ENCODE measurements at regions not wholly inside any gene's neighbourhood (a gene's known extent, or its start where the extent isn't known, plus 50 kb on each side); places are given as distances from the start of the nearest gene placed in this dataset.

DNA sequence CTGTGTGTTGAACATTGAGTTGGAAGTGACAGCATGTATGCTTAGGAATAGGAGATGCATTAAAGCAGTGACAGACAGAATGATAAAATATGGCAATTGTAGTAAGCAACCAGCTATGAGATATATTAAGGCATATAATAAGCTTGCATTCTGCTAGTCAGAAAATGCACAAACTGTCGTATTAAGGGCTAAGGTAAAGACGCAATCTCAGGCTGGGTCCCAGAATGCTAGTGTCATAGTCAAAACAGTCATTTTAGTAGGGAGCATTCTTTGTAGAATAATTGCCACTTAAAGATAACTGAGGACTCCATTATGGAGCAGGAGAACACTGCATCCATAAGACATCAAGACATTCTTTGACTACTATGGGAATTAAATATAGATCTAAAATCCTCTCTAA, 1369.7 kb upstream of the C9orf72 start (continued):
- TF ChIP-seq, protein P1, sequence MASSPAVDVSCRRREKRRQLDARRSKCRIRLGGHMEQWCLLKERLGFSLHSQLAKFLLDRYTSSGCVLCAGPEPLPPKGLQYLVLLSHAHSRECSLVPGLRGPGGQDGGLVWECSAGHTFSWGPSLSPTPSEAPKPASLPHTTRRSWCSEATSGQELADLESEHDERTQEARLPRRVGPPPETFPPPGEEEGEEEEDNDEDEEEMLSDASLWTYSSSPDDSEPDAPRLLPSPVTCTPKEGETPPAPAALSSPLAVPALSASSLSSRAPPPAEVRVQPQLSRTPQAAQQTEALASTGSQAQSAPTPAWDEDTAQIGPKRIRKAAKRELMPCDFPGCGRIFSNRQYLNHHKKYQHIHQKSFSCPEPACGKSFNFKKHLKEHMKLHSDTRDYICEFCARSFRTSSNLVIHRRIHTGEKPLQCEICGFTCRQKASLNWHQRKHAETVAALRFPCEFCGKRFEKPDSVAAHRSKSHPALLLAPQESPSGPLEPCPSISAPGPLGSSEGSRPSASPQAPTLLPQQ (tag by site-specific recombination; IDR thresholded peaks at IDR 0.05), result no peak
- no peak for TF ChIP-seq ZNF239 (tag by site-specific recombination; IDR thresholded peaks at IDR 0.05)
- no peak for TF ChIP-seq ZNF274 (IDR thresholded peaks at IDR 0.05; ENCODE audit: low read length)
- TF ChIP-seq ZNF274 (tag by site-specific recombination; IDR thresholded peaks at IDR 0.05; ENCODE audit: borderline replicate concordance), result no peak
- TF ChIP-seq, protein P2, sequence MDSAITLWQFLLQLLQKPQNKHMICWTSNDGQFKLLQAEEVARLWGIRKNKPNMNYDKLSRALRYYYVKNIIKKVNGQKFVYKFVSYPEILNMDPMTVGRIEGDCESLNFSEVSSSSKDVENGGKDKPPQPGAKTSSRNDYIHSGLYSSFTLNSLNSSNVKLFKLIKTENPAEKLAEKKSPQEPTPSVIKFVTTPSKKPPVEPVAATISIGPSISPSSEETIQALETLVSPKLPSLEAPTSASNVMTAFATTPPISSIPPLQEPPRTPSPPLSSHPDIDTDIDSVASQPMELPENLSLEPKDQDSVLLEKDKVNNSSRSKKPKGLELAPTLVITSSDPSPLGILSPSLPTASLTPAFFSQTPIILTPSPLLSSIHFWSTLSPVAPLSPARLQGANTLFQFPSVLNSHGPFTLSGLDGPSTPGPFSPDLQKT (IDR thresholded peaks at IDR 0.05; ENCODE audit: borderline replicate concordance, low read depth, low read length), result no peak
- TF ChIP-seq, protein P3, sequence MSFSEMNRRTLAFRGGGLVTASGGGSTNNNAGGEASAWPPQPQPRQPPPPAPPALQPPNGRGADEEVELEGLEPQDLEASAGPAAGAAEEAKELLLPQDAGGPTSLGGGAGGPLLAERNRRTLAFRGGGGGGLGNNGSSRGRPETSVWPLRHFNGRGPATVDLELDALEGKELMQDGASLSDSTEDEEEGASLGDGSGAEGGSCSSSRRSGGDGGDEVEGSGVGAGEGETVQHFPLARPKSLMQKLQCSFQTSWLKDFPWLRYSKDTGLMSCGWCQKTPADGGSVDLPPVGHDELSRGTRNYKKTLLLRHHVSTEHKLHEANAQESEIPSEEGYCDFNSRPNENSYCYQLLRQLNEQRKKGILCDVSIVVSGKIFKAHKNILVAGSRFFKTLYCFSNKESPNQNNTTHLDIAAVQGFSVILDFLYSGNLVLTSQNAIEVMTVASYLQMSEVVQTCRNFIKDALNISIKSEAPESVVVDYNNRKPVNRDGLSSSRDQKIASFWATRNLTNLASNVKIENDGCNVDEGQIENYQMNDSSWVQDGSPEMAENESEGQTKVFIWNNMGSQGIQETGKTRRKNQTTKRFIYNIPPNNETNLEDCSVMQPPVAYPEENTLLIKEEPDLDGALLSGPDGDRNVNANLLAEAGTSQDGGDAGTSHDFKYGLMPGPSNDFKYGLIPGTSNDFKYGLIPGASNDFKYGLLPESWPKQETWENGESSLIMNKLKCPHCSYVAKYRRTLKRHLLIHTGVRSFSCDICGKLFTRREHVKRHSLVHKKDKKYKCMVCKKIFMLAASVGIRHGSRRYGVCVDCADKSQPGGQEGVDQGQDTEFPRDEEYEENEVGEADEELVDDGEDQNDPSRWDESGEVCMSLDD (tag by site-specific recombination; IDR thresholded peaks at IDR 0.05), result no peak
- no peak for TF ChIP-seq ZNF16 (tag by site-specific recombination; IDR thresholded peaks at IDR 0.05; ENCODE audit: low read depth)
- TF ChIP-seq ZBTB20 (tag by site-specific recombination; IDR thresholded peaks at IDR 0.05), result no peak
- TF ChIP-seq ZNF561 (tag by site-specific recombination; IDR thresholded peaks at IDR 0.05; ENCODE audit: borderline replicate concordance), result no peak
- TF ChIP-seq, protein P4, sequence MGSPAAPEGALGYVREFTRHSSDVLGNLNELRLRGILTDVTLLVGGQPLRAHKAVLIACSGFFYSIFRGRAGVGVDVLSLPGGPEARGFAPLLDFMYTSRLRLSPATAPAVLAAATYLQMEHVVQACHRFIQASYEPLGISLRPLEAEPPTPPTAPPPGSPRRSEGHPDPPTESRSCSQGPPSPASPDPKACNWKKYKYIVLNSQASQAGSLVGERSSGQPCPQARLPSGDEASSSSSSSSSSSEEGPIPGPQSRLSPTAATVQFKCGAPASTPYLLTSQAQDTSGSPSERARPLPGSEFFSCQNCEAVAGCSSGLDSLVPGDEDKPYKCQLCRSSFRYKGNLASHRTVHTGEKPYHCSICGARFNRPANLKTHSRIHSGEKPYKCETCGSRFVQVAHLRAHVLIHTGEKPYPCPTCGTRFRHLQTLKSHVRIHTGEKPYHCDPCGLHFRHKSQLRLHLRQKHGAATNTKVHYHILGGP (tag by site-specific recombination; IDR thresholded peaks at IDR 0.05), result no peak
- no peak for TF ChIP-seq MZF1 (tag by site-specific recombination; IDR thresholded peaks at IDR 0.05; ENCODE audit: borderline replicate concordance)
- no peak for TF ChIP-seq ZNF514 (tag by site-specific recombination; IDR thresholded peaks at IDR 0.05)
- TF ChIP-seq ZNF658 (tag by site-specific recombination; IDR thresholded peaks at IDR 0.05), result no peak
- TF ChIP-seq ZNF202 (tag by site-specific recombination; IDR thresholded peaks at IDR 0.05; ENCODE audit: borderline replicate concordance), result no peak
- no peak for TF ChIP-seq EGR2 (tag by site-specific recombination; IDR thresholded peaks at IDR 0.05; ENCODE audit: low read depth)
- TF ChIP-seq, protein P5, sequence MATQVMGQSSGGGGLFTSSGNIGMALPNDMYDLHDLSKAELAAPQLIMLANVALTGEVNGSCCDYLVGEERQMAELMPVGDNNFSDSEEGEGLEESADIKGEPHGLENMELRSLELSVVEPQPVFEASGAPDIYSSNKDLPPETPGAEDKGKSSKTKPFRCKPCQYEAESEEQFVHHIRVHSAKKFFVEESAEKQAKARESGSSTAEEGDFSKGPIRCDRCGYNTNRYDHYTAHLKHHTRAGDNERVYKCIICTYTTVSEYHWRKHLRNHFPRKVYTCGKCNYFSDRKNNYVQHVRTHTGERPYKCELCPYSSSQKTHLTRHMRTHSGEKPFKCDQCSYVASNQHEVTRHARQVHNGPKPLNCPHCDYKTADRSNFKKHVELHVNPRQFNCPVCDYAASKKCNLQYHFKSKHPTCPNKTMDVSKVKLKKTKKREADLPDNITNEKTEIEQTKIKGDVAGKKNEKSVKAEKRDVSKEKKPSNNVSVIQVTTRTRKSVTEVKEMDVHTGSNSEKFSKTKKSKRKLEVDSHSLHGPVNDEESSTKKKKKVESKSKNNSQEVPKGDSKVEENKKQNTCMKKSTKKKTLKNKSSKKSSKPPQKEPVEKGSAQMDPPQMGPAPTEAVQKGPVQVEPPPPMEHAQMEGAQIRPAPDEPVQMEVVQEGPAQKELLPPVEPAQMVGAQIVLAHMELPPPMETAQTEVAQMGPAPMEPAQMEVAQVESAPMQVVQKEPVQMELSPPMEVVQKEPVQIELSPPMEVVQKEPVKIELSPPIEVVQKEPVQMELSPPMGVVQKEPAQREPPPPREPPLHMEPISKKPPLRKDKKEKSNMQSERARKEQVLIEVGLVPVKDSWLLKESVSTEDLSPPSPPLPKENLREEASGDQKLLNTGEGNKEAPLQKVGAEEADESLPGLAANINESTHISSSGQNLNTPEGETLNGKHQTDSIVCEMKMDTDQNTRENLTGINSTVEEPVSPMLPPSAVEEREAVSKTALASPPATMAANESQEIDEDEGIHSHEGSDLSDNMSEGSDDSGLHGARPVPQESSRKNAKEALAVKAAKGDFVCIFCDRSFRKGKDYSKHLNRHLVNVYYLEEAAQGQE (tag by site-specific recombination; IDR thresholded peaks at IDR 0.05), result no peak

DNA sequence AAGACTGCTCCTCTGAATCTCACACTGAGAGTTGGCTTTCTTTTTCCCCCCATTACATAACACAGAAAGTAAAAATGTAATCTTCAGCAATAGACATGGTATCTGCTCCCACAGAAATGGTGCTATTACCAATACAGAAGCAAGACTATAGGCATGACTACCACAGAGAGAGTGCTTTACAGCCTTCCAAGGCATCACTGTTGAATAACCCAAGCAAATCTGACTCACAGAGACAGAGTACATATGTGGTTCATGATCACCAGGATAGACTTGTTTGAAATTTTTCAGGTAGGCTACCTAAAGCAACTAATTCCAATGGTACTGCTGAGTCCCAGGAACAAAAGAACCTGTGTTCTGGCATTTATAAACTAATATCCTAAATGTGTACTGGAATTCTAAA, 1373.4 kb upstream of the C9orf72 start:
- no peaks in the 10 kb centered on the region for H3K4me1 ChIP-seq (ENCODE audit: control insufficient read depth, insufficient read depth, low read length)
- no peak overlapping the region for H3K4me3 ChIP-seq (ENCODE audit: low read depth, low read length)
- no peak overlapping the region for H3K27ac ChIP-seq (ENCODE audit: extremely low read depth, low read depth, low read length)
- POLR2A ChIA-PET, result no interaction called here
- no peaks in the 10 kb centered on the region for H3K36me3 ChIP-seq (ENCODE audit: control insufficient read depth in 2 of 2, insufficient read depth in 1 of 2, low read length in 2 of 2)
- CTCF ChIA-PET, result no interaction called here
- no peaks in the 10 kb centered on the region for H3K9me3 ChIP-seq (ENCODE audit: control insufficient read depth, insufficient read depth, low read depth, low read length)
- TF ChIP-seq ZNF596 (tag by site-specific recombination; IDR thresholded peaks at IDR 0.05) (no peak), TRIM28 (IDR thresholded peaks at IDR 0.05; ENCODE audit: borderline replicate concordance, low read length) (no peak), ZNF16 (tag by site-specific recombination; IDR thresholded peaks at IDR 0.05; ENCODE audit: low read depth) (no peak), SCRT2 (tag by site-specific recombination; IDR thresholded peaks at IDR 0.05) (no peak), ZBTB1 (tag by site-specific recombination; IDR thresholded peaks at IDR 0.05) (no peak)
- TF ChIP-seq, protein P6, sequence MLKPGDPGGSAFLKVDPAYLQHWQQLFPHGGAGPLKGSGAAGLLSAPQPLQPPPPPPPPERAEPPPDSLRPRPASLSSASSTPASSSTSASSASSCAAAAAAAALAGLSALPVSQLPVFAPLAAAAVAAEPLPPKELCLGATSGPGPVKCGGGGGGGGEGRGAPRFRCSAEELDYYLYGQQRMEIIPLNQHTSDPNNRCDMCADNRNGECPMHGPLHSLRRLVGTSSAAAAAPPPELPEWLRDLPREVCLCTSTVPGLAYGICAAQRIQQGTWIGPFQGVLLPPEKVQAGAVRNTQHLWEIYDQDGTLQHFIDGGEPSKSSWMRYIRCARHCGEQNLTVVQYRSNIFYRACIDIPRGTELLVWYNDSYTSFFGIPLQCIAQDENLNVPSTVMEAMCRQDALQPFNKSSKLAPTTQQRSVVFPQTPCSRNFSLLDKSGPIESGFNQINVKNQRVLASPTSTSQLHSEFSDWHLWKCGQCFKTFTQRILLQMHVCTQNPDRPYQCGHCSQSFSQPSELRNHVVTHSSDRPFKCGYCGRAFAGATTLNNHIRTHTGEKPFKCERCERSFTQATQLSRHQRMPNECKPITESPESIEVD (tag by site-specific recombination; IDR thresholded peaks at IDR 0.05), result no peak
- TF ChIP-seq, protein P7, sequence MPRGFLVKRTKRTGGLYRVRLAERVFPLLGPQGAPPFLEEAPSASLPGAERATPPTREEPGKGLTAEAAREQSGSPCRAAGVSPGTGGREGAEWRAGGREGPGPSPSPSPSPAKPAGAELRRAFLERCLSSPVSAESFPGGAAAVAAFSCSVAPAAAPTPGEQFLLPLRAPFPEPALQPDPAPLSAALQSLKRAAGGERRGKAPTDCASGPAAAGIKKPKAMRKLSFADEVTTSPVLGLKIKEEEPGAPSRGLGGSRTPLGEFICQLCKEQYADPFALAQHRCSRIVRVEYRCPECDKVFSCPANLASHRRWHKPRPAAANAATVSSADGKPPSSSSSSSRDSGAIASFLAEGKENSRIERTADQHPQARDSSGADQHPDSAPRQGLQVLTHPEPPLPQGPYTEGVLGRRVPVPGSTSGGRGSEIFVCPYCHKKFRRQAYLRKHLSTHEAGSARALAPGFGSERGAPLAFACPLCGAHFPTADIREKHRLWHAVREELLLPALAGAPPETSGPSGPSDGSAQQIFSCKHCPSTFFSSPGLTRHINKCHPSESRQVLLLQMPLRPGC (tag by site-specific recombination; IDR thresholded peaks at IDR 0.05), result no peak

Measured in HEK293 (cell line).